ENCODE measurements at regions not wholly inside any gene's neighbourhood (a gene's known extent, or its start where the extent isn't known, plus 50 kb on each side); places are given as distances from the start of the nearest gene placed in this dataset.

- TF ChIP-seq POLR2AphosphoS2 (conservative IDR thresholded peaks at IDR 0.05; ENCODE audit: low read length) = no peak
- TF ChIP-seq, protein P1, sequence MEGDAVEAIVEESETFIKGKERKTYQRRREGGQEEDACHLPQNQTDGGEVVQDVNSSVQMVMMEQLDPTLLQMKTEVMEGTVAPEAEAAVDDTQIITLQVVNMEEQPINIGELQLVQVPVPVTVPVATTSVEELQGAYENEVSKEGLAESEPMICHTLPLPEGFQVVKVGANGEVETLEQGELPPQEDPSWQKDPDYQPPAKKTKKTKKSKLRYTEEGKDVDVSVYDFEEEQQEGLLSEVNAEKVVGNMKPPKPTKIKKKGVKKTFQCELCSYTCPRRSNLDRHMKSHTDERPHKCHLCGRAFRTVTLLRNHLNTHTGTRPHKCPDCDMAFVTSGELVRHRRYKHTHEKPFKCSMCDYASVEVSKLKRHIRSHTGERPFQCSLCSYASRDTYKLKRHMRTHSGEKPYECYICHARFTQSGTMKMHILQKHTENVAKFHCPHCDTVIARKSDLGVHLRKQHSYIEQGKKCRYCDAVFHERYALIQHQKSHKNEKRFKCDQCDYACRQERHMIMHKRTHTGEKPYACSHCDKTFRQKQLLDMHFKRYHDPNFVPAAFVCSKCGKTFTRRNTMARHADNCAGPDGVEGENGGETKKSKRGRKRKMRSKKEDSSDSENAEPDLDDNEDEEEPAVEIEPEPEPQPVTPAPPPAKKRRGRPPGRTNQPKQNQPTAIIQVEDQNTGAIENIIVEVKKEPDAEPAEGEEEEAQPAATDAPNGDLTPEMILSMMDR (IDR thresholded peaks at IDR 0.05) = no peak
- TF ChIP-seq EP300 (IDR thresholded peaks at IDR 0.05) = no peak
- TF ChIP-seq HDAC2 (IDR thresholded peaks at IDR 0.05) = no peak
- no peak for TF ChIP-seq MAX (IDR thresholded peaks at IDR 0.05)
- no peak for TF ChIP-seq MAZ (IDR thresholded peaks at IDR 0.05; ENCODE audit: borderline replicate concordance, low read depth, low read length)
- TF ChIP-seq RCOR1 (IDR thresholded peaks at IDR 0.05; ENCODE audit: low read depth, low read length) = no peak
Measured at GRCh38 chr18:42689310-42689709, 426.2 kb downstream of the RIT2 start.
